LNCAP (cell line): ENCODE measurements at regions not wholly inside any gene's neighbourhood (a gene's known extent, or its start where the extent isn't known, plus 50 kb on each side); places are given as distances from the start of the nearest gene placed in this dataset.

Source experiments
- CTCF ChIP-seq: fragments of 450-650 bp; IDR thresholded peaks from 2 replicates; pipeline ENCODE4 v1.5.1; 2017; ENCODE audit warnings: mild to moderate bottlenecking

- TF ChIP-seq CTCF: no peak
These were observed 258.3 kb downstream of the SRGAP2C start for GRCh38 chr1:121443001-121443540.

- no peak for TF ChIP-seq CTCF
These were observed 259.3 kb downstream of the SRGAP2C start for GRCh38 chr1:121444096-121444495.

- no peak for TF ChIP-seq CTCF
These were observed 260.9 kb downstream of the SRGAP2C start for GRCh38 chr1:121445679-121446078.

- peak; percentile 49 for TF ChIP-seq CTCF
These were observed 262.6 kb downstream of the SRGAP2C start for GRCh38 chr1:121447280-121447923.

GRCh38 chr1:121448851-121449250 lies 264.1 kb downstream of the SRGAP2C start:
- TF ChIP-seq CTCF: no peak

GRCh38 chr1:121452484-121452883 lies 267.7 kb downstream of the SRGAP2C start:
- TF ChIP-seq CTCF: no peak

- no peak for TF ChIP-seq CTCF
These were observed 273.7 kb downstream of the SRGAP2C start for GRCh38 chr1:121458291-121459048.
